Dendritic cell treated with granulocyte-macrophage colony-stimulating factor and Interleukin-4, amounts not matched to agents 40 ng/mL and 50 ng/mL, for 4 days (primary cell): ENCODE measurements at regions not wholly inside any gene's neighbourhood (a gene's known extent, or its start where the extent isn't known, plus 50 kb on each side); places are given as distances from the start of the nearest gene placed in this dataset.

Experiments used
- H3K27ac Mint-ChIP-seq: one replicate; pipeline ENCODE4 v1.8.0; 2022; ENCODE audit warnings: mild to moderate bottlenecking, mixed read lengths
- H3K27me3 Mint-ChIP-seq: one replicate; pipeline ENCODE4 v1.8.0; 2022; ENCODE audit warnings: mild to moderate bottlenecking, mixed read lengths
- H3K36me3 Mint-ChIP-seq: one replicate; pipeline ENCODE4 v1.8.0; 2022; ENCODE audit warnings: low read depth, mixed read lengths
- H3K4me1 Mint-ChIP-seq: one replicate; pipeline ENCODE4 v1.8.0; 2022; ENCODE audit warnings: low read depth, mixed read lengths
- H3K4me3 Mint-ChIP-seq: one replicate; pipeline ENCODE4 v1.8.0; 2022; ENCODE audit warnings: mild to moderate bottlenecking, moderate library complexity, mixed read lengths
- H3K9me3 Mint-ChIP-seq: one replicate; pipeline ENCODE4 v1.8.0; 2022; ENCODE audit warnings: mixed read lengths
- intact Hi-C: fragments of 100-400 bp; cut with micrococcal nuclease; formaldehyde crosslinking; loops from one replicate; pipeline ENCODE4 v1.15.0; 2022

- Mint-ChIP-seq H3K36me3 (no peaks in the 10 kb centered on the region), H3K4me3 (no peak overlapping the region), H3K27ac (no peak overlapping the region), H3K9me3 (no peaks in the 10 kb centered on the region), H3K27me3 (peaks cover 22% of the 10 kb centered on the region), H3K4me1 (no peaks in the 10 kb centered on the region)
- intact Hi-C loops, result no loop called here
These were observed 466.7 kb downstream of the TNS1 start for GRCh38 chr2:217535957-217536708.

- no peaks in the 10 kb centered on the region for H3K9me3 Mint-ChIP-seq
- intact Hi-C loops, result no loop called here
- no peak overlapping the region for H3K27ac Mint-ChIP-seq
- no peaks in the 10 kb centered on the region for H3K4me1 Mint-ChIP-seq
- H3K27me3 Mint-ChIP-seq, result peaks cover 17% of the 10 kb centered on the region
- H3K4me3 Mint-ChIP-seq, result no peak overlapping the region
- no peaks in the 10 kb centered on the region for H3K36me3 Mint-ChIP-seq
These were observed 472.3 kb downstream of the TNS1 start for GRCh38 chr2:217530392-217531090.

- intact Hi-C loops, result no loop called here
- Mint-ChIP-seq H3K27ac (no peak overlapping the region), H3K27me3 (peaks cover 22% of the 10 kb centered on the region), H3K4me3 (no peak overlapping the region), H3K9me3 (no peaks in the 10 kb centered on the region), H3K4me1 (no peaks in the 10 kb centered on the region), H3K36me3 (no peaks in the 10 kb centered on the region)
These were observed 473.5 kb downstream of the TNS1 start for GRCh38 chr2:217529271-217529670.

- Mint-ChIP-seq H3K4me1 (no peaks in the 10 kb centered on the region), H3K27ac (no peak overlapping the region), H3K4me3 (no peak overlapping the region), H3K36me3 (no peaks in the 10 kb centered on the region), H3K27me3 (peaks cover 22% of the 10 kb centered on the region), H3K9me3 (no peaks in the 10 kb centered on the region)
- intact Hi-C loops, result no loop called here
These were observed 475.1 kb downstream of the TNS1 start for GRCh38 chr2:217527590-217528202.

- Mint-ChIP-seq H3K27ac (no peak overlapping the region), H3K9me3 (no peaks in the 10 kb centered on the region), H3K27me3 (peaks cover 21% of the 10 kb centered on the region), H3K4me3 (no peak overlapping the region), H3K4me1 (peaks cover 6% of the 10 kb centered on the region), H3K36me3 (no peaks in the 10 kb centered on the region)
- intact Hi-C loops, result no loop called here
These were observed 477.7 kb downstream of the TNS1 start for GRCh38 chr2:217525076-217525475.

GRCh38 chr2:217523286-217523685 is 479.5 kb downstream of the TNS1 start:
- H3K4me1 Mint-ChIP-seq, result peaks cover 6% of the 10 kb centered on the region
- H3K27me3 Mint-ChIP-seq, result peaks cover 21% of the 10 kb centered on the region
- no peaks in the 10 kb centered on the region for H3K36me3 Mint-ChIP-seq
- no peak overlapping the region for H3K4me3 Mint-ChIP-seq
- H3K9me3 Mint-ChIP-seq, result no peaks in the 10 kb centered on the region
- no peak overlapping the region for H3K27ac Mint-ChIP-seq
- intact Hi-C loops, result no loop called here

GRCh38 chr2:217521820-217522219 is 481.0 kb downstream of the TNS1 start:
- H3K9me3 Mint-ChIP-seq, result no peaks in the 10 kb centered on the region

GRCh38 chr2:217520356-217521010 is 482.3 kb downstream of the TNS1 start:
- Mint-ChIP-seq H3K36me3 (no peaks in the 10 kb centered on the region), H3K27me3 (peaks cover 11% of the 10 kb centered on the region), H3K4me1 (peaks cover 6% of the 10 kb centered on the region), H3K9me3 (no peaks in the 10 kb centered on the region), H3K4me3 (no peak overlapping the region), H3K27ac (no peak overlapping the region)
- intact Hi-C loops, result no loop called here

More at GRCh38 chr2:217521820-217522219, 481.0 kb downstream of the TNS1 start:
- H3K4me1 Mint-ChIP-seq, result peaks cover 6% of the 10 kb centered on the region
- H3K36me3 Mint-ChIP-seq, result no peaks in the 10 kb centered on the region
- intact Hi-C loops, result no loop called here
- H3K27me3 Mint-ChIP-seq, result peaks cover 18% of the 10 kb centered on the region
- H3K4me3 Mint-ChIP-seq, result no peak overlapping the region
- H3K27ac Mint-ChIP-seq, result no peak overlapping the region

GRCh38 chr2:217517402-217517801 is 485.4 kb downstream of the TNS1 start:
- Mint-ChIP-seq H3K36me3 (no peaks in the 10 kb centered on the region), H3K9me3 (no peaks in the 10 kb centered on the region), H3K4me1 (peaks cover 14% of the 10 kb centered on the region), H3K4me3 (no peak overlapping the region), H3K27me3 (no peaks in the 10 kb centered on the region), H3K27ac (no peak overlapping the region)
- intact Hi-C loops, result loop anchor here (10.0 kb wide), 3 partner anchors 197 to 473 kb away; no protein-coding TSS in a partner anchor

- Mint-ChIP-seq H3K4me1 (peaks cover 8% of the 10 kb centered on the region), H3K9me3 (no peaks in the 10 kb centered on the region), H3K27me3 (peaks cover 7% of the 10 kb centered on the region), H3K36me3 (no peaks in the 10 kb centered on the region), H3K4me3 (no peak overlapping the region), H3K27ac (no peak overlapping the region)
- intact Hi-C loops, result loop anchor here (10.0 kb wide), 3 partner anchors 199 to 471 kb away; no protein-coding TSS in a partner anchor
These were observed 487.0 kb downstream of the TNS1 start for GRCh38 chr2:217515615-217516309.

GRCh38 chr2:217513258-217513657 is 489.5 kb downstream of the TNS1 start:
- Mint-ChIP-seq H3K4me3 (no peak overlapping the region), H3K4me1 (peaks cover 8% of the 10 kb centered on the region), H3K27me3 (peaks cover 13% of the 10 kb centered on the region), H3K9me3 (no peaks in the 10 kb centered on the region), H3K36me3 (no peaks in the 10 kb centered on the region), H3K27ac (no peak overlapping the region)
- intact Hi-C loops, result loop anchor here (10.0 kb wide), 3 partner anchors 202 to 468 kb away; no protein-coding TSS in a partner anchor

- Mint-ChIP-seq H3K27me3 (peaks cover 16% of the 10 kb centered on the region), H3K27ac (no peak overlapping the region), H3K4me1 (peaks cover 8% of the 10 kb centered on the region), H3K36me3 (no peaks in the 10 kb centered on the region), H3K9me3 (no peaks in the 10 kb centered on the region), H3K4me3 (no peak overlapping the region)
- intact Hi-C loops, result loop anchor here (10.0 kb wide), 3 partner anchors 202 to 468 kb away; no protein-coding TSS in a partner anchor
These were observed 490.1 kb downstream of the TNS1 start for GRCh38 chr2:217512728-217513127.

GRCh38 chr2:217512259-217512658 is 490.5 kb downstream of the TNS1 start:
- intact Hi-C loops, result loop anchor here (10.0 kb wide), 3 partner anchors 203 to 467 kb away; no protein-coding TSS in a partner anchor
- Mint-ChIP-seq H3K4me3 (no peak overlapping the region), H3K9me3 (no peaks in the 10 kb centered on the region), H3K27me3 (peaks cover 16% of the 10 kb centered on the region), H3K36me3 (no peaks in the 10 kb centered on the region), H3K4me1 (peaks cover 8% of the 10 kb centered on the region), H3K27ac (no peak overlapping the region)
